K562 (cell line): ENCODE measurements at regions not wholly inside any gene's neighbourhood (a gene's known extent, or its start where the extent isn't known, plus 50 kb on each side); places are given as distances from the start of the nearest gene placed in this dataset.

Experiments used
- ATAC-seq: fragments of 200-7000 bp; cut with Tn5 transposase; 3 replicates; pipeline ENCODE4 v1.9.1; 2020; ENCODE audit warnings: moderate library complexity
- BruUV-seq: library from RNA; stranded (reverse); fragments of 400-500 nt; replicated peaks from 2 replicates; lab custom pipeline; 2021; lab: Mats Ljungman, UMichigan
- CTCF ChIA-PET: fragments of 300-600 bp; formaldehyde crosslinking; extraction: SDS; loops from one replicate; lab custom pipeline; 2021; ENCODE audit warnings: low intra/inter-chr PET ratio; lab: Yijun Ruan, JAX
- POLR2A ChIA-PET: fragments of 300-600, 350-650 bp; sonication (Branson Sonifier 250); formaldehyde crosslinking; extraction: SDS; loops from one replicate; lab custom pipeline; 2021; ENCODE audit warnings: antibody characterized with exemption, inconsistent platforms; lab: Yijun Ruan, JAX
- DNase-seq, 4 experiments: peaks; one replicate each; pipeline versions ENCODE4 v3.0.0 to v3.0.0-alpha.2; 2011 to 2018; ENCODE audit warnings: low spot score in 3 of 4, mixed read lengths in 3 of 4; ENCODE audit errors: extremely low read depth in 1 of 4
- FAIRE-seq: peaks from 2 replicates; lab custom pipeline; 2011; peaks lifted over from hg19 to GRCh38; lab: Jason Lieb, UNC
- H2AFZ ChIP-seq: 2 replicates; pipeline ENCODE4 v1.6.0; 2011; ENCODE audit warnings: low read depth, low read length, control low read depth, inconsistent platforms
- H3K27ac ChIP-seq: fragments of 200-600 bp; 3 replicates; pipeline ENCODE4 v1.8.0; 2011; ENCODE audit warnings: low read depth, mild to moderate bottlenecking, control low read depth, inconsistent platforms, low read length, moderate library complexity, mixed read lengths; ENCODE audit errors: extremely low read depth
- H3K27me3 ChIP-seq, 2 experiments: fragments of 300-600 bp in 1 of 2; 2 replicates in 1 of 2; 3 replicates in 1 of 2; pipeline versions ENCODE4 v1.6.0 to v1.8.0; 2011; ENCODE audit warnings: inconsistent platforms in 2 of 2, low read length in 2 of 2, mild to moderate bottlenecking in 1 of 2, mixed read lengths in 1 of 2, moderate library complexity in 1 of 2; ENCODE audit not compliant: control insufficient read depth in 2 of 2, insufficient read depth in 2 of 2
- H3K36me3 ChIP-seq: fragments of 300-600 bp; 3 replicates; pipeline ENCODE4 v1.8.0; 2011; ENCODE audit warnings: mild to moderate bottlenecking, low read length, inconsistent platforms; ENCODE audit not compliant: control insufficient read depth, insufficient read depth
- H3K4me1 ChIP-seq, 2 experiments: fragments of 200-600 bp in 1 of 2; replicated peaks in 1 of 2; 2 replicates in 1 of 2; 3 replicates in 1 of 2; pipeline versions ENCODE4 v1.5.1 to v1.8.0; 2011; ENCODE audit warnings: inconsistent platforms in 2 of 2, low read length in 2 of 2, mild to moderate bottlenecking in 1 of 2, mixed read lengths in 1 of 2, moderate library complexity in 1 of 2; ENCODE audit not compliant: control insufficient read depth in 2 of 2, insufficient read depth in 2 of 2
- H3K4me2 ChIP-seq: 2 replicates; pipeline ENCODE4 v1.6.1; 2011; ENCODE audit warnings: low read length, control low read depth, inconsistent platforms, mixed read lengths; ENCODE audit not compliant: insufficient read depth
- H3K4me3 ChIP-seq: fragments of 200-600 bp; sonication (generic), shearing (Covaris generic); 2 replicates; pipeline ENCODE4 v1.5.1; 2016; ENCODE audit warnings: control low read depth, inconsistent platforms
- H3K79me2 ChIP-seq: fragments of 200-600 bp; 3 replicates; pipeline ENCODE4 v1.8.0; 2011; ENCODE audit warnings: low read length, inconsistent platforms; ENCODE audit not compliant: control insufficient read depth, insufficient read depth
- H3K9ac ChIP-seq, 2 experiments: 2 replicates each; pipeline versions ENCODE4 v1.6.0 to v1.6.1; 2011; ENCODE audit warnings: low read depth in 2 of 2, low read length in 2 of 2, control low read depth in 1 of 2, inconsistent platforms in 1 of 2, mild to moderate bottlenecking in 1 of 2, mixed read lengths in 1 of 2; ENCODE audit not compliant: insufficient read depth in 1 of 2
- H3K9me1 ChIP-seq: one replicate; pipeline ENCODE4 v1.6.0; 2011; ENCODE audit warnings: inconsistent platforms, mild to moderate bottlenecking, low read length, moderate library complexity; ENCODE audit not compliant: control insufficient read depth, insufficient read depth
- H3K9me3 ChIP-seq: replicated peaks from 2 replicates; pipeline ENCODE4 v1.5.1; 2011; ENCODE audit warnings: low read depth, low read length, inconsistent platforms; ENCODE audit not compliant: control insufficient read depth, insufficient read depth
- H4K20me1 ChIP-seq: replicated peaks from 2 replicates; pipeline ENCODE4 v1.6.1; 2011; ENCODE audit warnings: low read length, inconsistent platforms, mixed read lengths; ENCODE audit not compliant: control insufficient read depth, insufficient read depth
- ADNP ChIP-seq: fragments of 200-800 bp; sonication (Bioruptor generic); IDR thresholded peaks from 2 replicates; pipeline ENCODE4 v1.6.1; 2016; ENCODE audit warnings: missing genetic modification characterization, missing compliant biosample characterization
- CHD1 ChIP-seq: fragments of 200-600 bp; sonication (generic); IDR thresholded peaks from one replicate; pipeline ENCODE4 v1.6.1; 2012; ENCODE audit warnings: mild to moderate bottlenecking, moderate library complexity, low read length, inconsistent platforms
- ERF ChIP-seq: fragments of 450-650 bp; formaldehyde crosslinking; IDR thresholded peaks from 2 replicates; pipeline ENCODE4 v1.4.0; 2020; ENCODE audit warnings: mild to moderate bottlenecking, mixed read lengths
- SRF ChIP-seq, 2 experiments: fragments of 250-450, 450-650 bp in 1 of 2; sonication (Bioruptor Pico) in 1 of 2; sonication (generic) in 1 of 2; formaldehyde crosslinking; IDR thresholded peaks; 2 replicates each; pipeline versions ENCODE4 v1.5.0 to v1.5.1; 2020 to 2022; ENCODE audit warnings: mild to moderate bottlenecking in 1 of 2, missing genetic modification reagents in 1 of 2
- TGIF2 ChIP-seq: sonication (generic); formaldehyde crosslinking; IDR thresholded peaks from 2 replicates; pipeline ENCODE4 v1.8.1; 2022; ENCODE audit warnings: mild to moderate bottlenecking, missing genetic modification reagents, moderate library complexity
- WGBS: fragments of 100-300 bp; shearing (Covaris generic); methylation state at CpG from one replicate; pipeline ENCODE4 v1.1.6; 2016; ENCODE audit warnings: low coverage, mixed read lengths; ENCODE audit not compliant: insufficient coverage; ENCODE audit errors: missing lambda C conversion rate; 5-methylcytosine and 5-hydroxymethylcytosine counted together
- in situ Hi-C: fragments of 300-500 bp; cut with MboI; formaldehyde crosslinking; loops from 4 replicates; pipeline ENCODE4 v1.15.0; 2018; ENCODE audit warnings: inconsistent platforms, mixed read lengths
- intact Hi-C: fragments of 100-400 bp; cut with micrococcal nuclease; formaldehyde crosslinking; loops from 2 replicates; pipeline ENCODE4 v1.14.2; 2022
- TF ChIP-seq, protein P1 (sequence below): fragments of 250-450 bp; sonication (Bioruptor Pico); IDR thresholded peaks from 2 replicates; pipeline ENCODE4 v1.4.0; 2020; ENCODE audit warnings: mild to moderate bottlenecking

DNA sequence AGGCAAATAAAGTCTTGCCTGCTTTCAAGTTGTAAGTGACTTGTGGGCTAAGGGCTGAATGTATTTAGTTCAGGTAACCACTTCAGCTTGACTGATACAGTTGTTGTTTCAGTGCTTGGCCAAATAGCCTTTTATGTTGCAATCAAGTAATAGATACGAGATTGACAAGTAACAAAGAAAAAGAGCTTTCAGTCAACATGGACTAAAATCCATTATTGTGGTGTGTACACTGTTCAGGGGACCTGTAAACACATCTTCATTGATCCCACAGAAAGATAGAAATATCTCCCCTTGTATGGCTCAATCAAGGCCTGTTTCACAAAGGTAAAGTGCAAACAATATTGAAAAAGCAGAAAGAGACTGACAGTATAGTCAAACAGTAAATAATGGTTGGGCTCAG lies 224.8 kb upstream of the TMCO5A start:
- Histone ChIP-seq H3K4me2 (no peak overlapping the region), H4K20me1 (no peaks in the 10 kb centered on the region), H3K9me1 (no peaks in the 10 kb centered on the region), H2AFZ (no peak overlapping the region), H3K27me3 (no peaks in the 10 kb centered on the region), H3K36me3 (no peaks in the 10 kb centered on the region), H3K79me2 (no peaks in the 10 kb centered on the region), H3K4me1 (no peaks in the 10 kb centered on the region), H3K4me3 (no peak overlapping the region), H3K27ac (no peak overlapping the region), H3K9me3 (no peaks in the 10 kb centered on the region), H3K9ac (no peak overlapping the region)
- in situ Hi-C loops = no loop called here
- FAIRE-seq (no peak), DNase-seq (no peak), ATAC-seq (no peak)
- intact Hi-C loops = no loop called here
- 0% methylated on average over 1 of the region's 1 CpG for WGBS
- BruUV-seq = no TSS peak
- ChIA-PET CTCF (no interaction called here), POLR2A (interaction anchor here (0.7 kb wide), 1 partner anchor 27 kb away, joined by 3 read pairs; no protein-coding TSS in a partner anchor)
- no peak for TF ChIP-seq ERF (CRISPR knock-in tag)
- TF ChIP-seq, protein P1, sequence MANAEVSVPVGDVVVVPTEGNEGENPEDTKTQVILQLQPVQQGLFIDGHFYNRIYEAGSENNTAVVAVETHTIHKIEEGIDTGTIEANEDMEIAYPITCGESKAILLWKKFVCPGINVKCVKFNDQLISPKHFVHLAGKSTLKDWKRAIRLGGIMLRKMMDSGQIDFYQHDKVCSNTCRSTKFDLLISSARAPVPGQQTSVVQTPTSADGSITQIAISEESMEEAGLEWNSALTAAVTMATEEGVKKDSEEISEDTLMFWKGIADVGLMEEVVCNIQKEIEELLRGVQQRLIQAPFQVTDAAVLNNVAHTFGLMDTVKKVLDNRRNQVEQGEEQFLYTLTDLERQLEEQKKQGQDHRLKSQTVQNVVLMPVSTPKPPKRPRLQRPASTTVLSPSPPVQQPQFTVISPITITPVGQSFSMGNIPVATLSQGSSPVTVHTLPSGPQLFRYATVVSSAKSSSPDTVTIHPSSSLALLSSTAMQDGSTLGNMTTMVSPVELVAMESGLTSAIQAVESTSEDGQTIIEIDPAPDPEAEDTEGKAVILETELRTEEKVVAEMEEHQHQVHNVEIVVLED (CRISPR knock-in tag) = no peak
- TF ChIP-seq, all 486 proteins: peak for 0

DNA sequence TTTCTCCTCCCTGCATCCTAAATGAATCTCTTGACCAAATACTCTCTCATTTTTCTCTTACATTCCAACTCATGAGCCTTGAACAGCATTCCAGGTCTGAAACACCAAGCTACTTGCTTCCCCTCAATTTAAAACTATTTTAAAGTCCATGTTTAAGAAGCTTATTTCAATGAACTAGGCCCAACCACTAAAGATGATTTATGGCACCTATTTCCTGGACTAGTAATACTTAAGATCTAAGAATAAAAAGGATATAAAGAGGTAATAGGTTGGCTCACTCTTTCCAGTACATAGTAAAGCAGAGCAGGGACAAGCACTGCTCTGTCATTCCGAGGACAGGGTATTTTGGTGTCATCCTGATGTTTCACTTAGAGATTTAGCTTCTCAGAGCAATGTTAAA lies 219.3 kb upstream of the TMCO5A start:
- 0% methylated on average over 1 of the region's 1 CpG for WGBS
- Histone ChIP-seq H3K79me2 (no peaks in the 10 kb centered on the region), H3K36me3 (no peaks in the 10 kb centered on the region), H3K4me3 (no peak overlapping the region), H3K9me3 (no peaks in the 10 kb centered on the region), H3K9ac (no peak overlapping the region), H3K4me1 (no peaks in the 10 kb centered on the region), H3K27ac (no peak overlapping the region), H4K20me1 (no peaks in the 10 kb centered on the region), H3K9me1 (no peaks in the 10 kb centered on the region), H2AFZ (no peak overlapping the region), H3K4me2 (no peak overlapping the region), H3K27me3 (no peaks in the 10 kb centered on the region)
- in situ Hi-C loops (no loop called here), intact Hi-C loops (no loop called here)
- DNase-seq (no peak), FAIRE-seq (no peak), ATAC-seq (no peak)
- BruUV-seq = no TSS peak
- POLR2A ChIA-PET = no interaction called here
- CTCF ChIA-PET = no interaction called here
- TF ChIP-seq SRF (CRISPR knock-in tag; IDR thresholded peaks at IDR 0.05) = no peak
- TF ChIP-seq ADNP = no peak
- no peak for TF ChIP-seq TGIF2 (CRISPR knock-in tag)
- no peak for TF ChIP-seq CHD1
